Osteoblast (primary cell): ENCODE measurements at regions not wholly inside any gene's neighbourhood (a gene's known extent, or its start where the extent isn't known, plus 50 kb on each side); places are given as distances from the start of the nearest gene placed in this dataset.

Experiments used
- DNase-seq: peaks from one replicate; pipeline ENCODE4 v3.0.0; 2011; ENCODE audit warnings: low spot score, mixed read lengths; ENCODE audit not compliant: insufficient read length; ENCODE audit errors: missing footprints
- H2AFZ ChIP-seq: 2 replicates; pipeline ENCODE4 v1.6.0; 2011; ENCODE audit warnings: mild to moderate bottlenecking, low read length
- H3K27ac ChIP-seq: 2 replicates; pipeline ENCODE4 v1.5.1; 2011; ENCODE audit warnings: mild to moderate bottlenecking, low read depth, low read length, moderate library complexity
- H3K27me3 ChIP-seq: 2 replicates; pipeline ENCODE4 v1.6.0; 2012; ENCODE audit warnings: mild to moderate bottlenecking, control low read depth, inconsistent platforms, low read length, moderate library complexity; ENCODE audit not compliant: insufficient read depth
- H3K36me3 ChIP-seq: 2 replicates; pipeline ENCODE4 v1.5.1; 2011; ENCODE audit warnings: mild to moderate bottlenecking, low read length, control low read depth, moderate library complexity; ENCODE audit not compliant: insufficient read depth
- H3K4me1 ChIP-seq: 2 replicates; pipeline ENCODE4 v1.5.1; 2011; ENCODE audit warnings: mild to moderate bottlenecking, low read length, control low read depth, moderate library complexity; ENCODE audit not compliant: insufficient read depth
- H3K4me2 ChIP-seq: 2 replicates; pipeline ENCODE4 v1.6.0; 2011; ENCODE audit warnings: mild to moderate bottlenecking, low read length; ENCODE audit not compliant: insufficient read depth
- H3K4me3 ChIP-seq: fragments of 200-600 bp; sonication (generic); 3 replicates; pipeline ENCODE4 v1.5.1; 2012; ENCODE audit warnings: mild to moderate bottlenecking, low read length, inconsistent platforms; ENCODE audit not compliant: insufficient read depth
- H3K79me2 ChIP-seq: 2 replicates; pipeline ENCODE4 v1.6.0; 2012; ENCODE audit warnings: mild to moderate bottlenecking, low read length, control low read depth, inconsistent platforms; ENCODE audit not compliant: insufficient read depth
- H3K9me3 ChIP-seq: 2 replicates; pipeline ENCODE4 v1.5.1; 2011; ENCODE audit warnings: low read depth, low read length, control low read depth
- H4K20me1 ChIP-seq: 2 replicates; pipeline ENCODE4 v1.6.0; 2012; ENCODE audit warnings: mild to moderate bottlenecking, low read length, control low read depth; ENCODE audit not compliant: insufficient read depth
- CTCF ChIP-seq: IDR thresholded peaks from 2 replicates; pipeline ENCODE4 v1.5.1; 2011; ENCODE audit warnings: mild to moderate bottlenecking, low read depth, low read length, moderate library complexity; ENCODE audit errors: extremely low read depth

GRCh38 chr11:95659088-95659487 lies 130.5 kb downstream of the FAM76B start:
- Histone ChIP-seq H3K4me3 (no peak overlapping the region), H3K9me3 (no peaks in the 10 kb centered on the region), H3K4me1 (peaks cover 8% of the 10 kb centered on the region), H2AFZ (no peak overlapping the region), H3K79me2 (no peaks in the 10 kb centered on the region), H3K27me3 (no peaks in the 10 kb centered on the region), H3K27ac (peak overlapping the region; percentile 5), H4K20me1 (no peaks in the 10 kb centered on the region), H3K36me3 (no peaks in the 10 kb centered on the region), H3K4me2 (peak overlapping the region; percentile 20)
- DNase-seq = peak; percentile 22
- TF ChIP-seq CTCF = no peak

- H3K4me2 ChIP-seq = no peak overlapping the region
- no peaks in the 10 kb centered on the region for H3K79me2 ChIP-seq
- no peaks in the 10 kb centered on the region for H4K20me1 ChIP-seq
- H3K9me3 ChIP-seq = no peaks in the 10 kb centered on the region
- no peak overlapping the region for H3K4me3 ChIP-seq
- no peaks in the 10 kb centered on the region for H3K36me3 ChIP-seq
- no peak overlapping the region for H2AFZ ChIP-seq
- TF ChIP-seq CTCF = no peak
- DNase-seq = no peak
- no peak overlapping the region for H3K27ac ChIP-seq
- peaks cover 8% of the 10 kb centered on the region for H3K4me1 ChIP-seq
- H3K27me3 ChIP-seq = no peaks in the 10 kb centered on the region
These were observed 134.0 kb downstream of the FAM76B start for GRCh38 chr11:95655536-95655935.

- Histone ChIP-seq H3K4me1 (no peaks in the 10 kb centered on the region), H3K27me3 (no peaks in the 10 kb centered on the region), H3K4me3 (no peak overlapping the region), H3K36me3 (no peaks in the 10 kb centered on the region), H2AFZ (no peak overlapping the region), H4K20me1 (no peaks in the 10 kb centered on the region), H3K4me2 (no peak overlapping the region), H3K79me2 (no peaks in the 10 kb centered on the region), H3K9me3 (no peaks in the 10 kb centered on the region), H3K27ac (no peak overlapping the region)
- TF ChIP-seq CTCF = no peak
- no peak for DNase-seq
These were observed 135.9 kb downstream of the FAM76B start for GRCh38 chr11:95653680-95654079.

GRCh38 chr11:95653099-95653498 lies 136.5 kb downstream of the FAM76B start:
- no peak overlapping the region for H3K27ac ChIP-seq
- H3K9me3 ChIP-seq = no peaks in the 10 kb centered on the region
- no peaks in the 10 kb centered on the region for H3K4me1 ChIP-seq
- H4K20me1 ChIP-seq = no peaks in the 10 kb centered on the region
- no peak for TF ChIP-seq CTCF
- no peak overlapping the region for H3K4me2 ChIP-seq
- H3K36me3 ChIP-seq = no peaks in the 10 kb centered on the region
- no peak overlapping the region for H3K4me3 ChIP-seq
- no peaks in the 10 kb centered on the region for H3K27me3 ChIP-seq
- DNase-seq = no peak
- no peaks in the 10 kb centered on the region for H3K79me2 ChIP-seq
- no peak overlapping the region for H2AFZ ChIP-seq
